Upper lobe of left lung (tissue), 6 donors: ENCODE measurements at regions not wholly inside any gene's neighbourhood (a gene's known extent, or its start where the extent isn't known, plus 50 kb on each side); places are given as distances from the start of the nearest gene placed in this dataset.
"Not testable (repeated sequence)": the region's sequence is repeated elsewhere in the genome, so short reads cannot be mapped to it uniquely, and the experiment has no call there.

ENCODE experiments used
- ATAC-seq, 2 donors: fragments of 200-7000 bp; cut with Tn5 transposase; one replicate each; pipeline ENCODE4 v1.9.1; 2022; ENCODE audit warnings: mild to moderate bottlenecking in 2 of 2, moderate library complexity in 2 of 2; ENCODE audit not compliant: low FRiP score in 2 of 2
- DNase-seq, 2 donors: peaks; one replicate each; pipeline ENCODE4 v3.0.0-alpha.2; 2019 to 2020
- H3K27ac ChIP-seq, 4 donors: fragments of 200-600 bp; sonication (generic); one replicate each; pipeline ENCODE4 v1.5.1; 2016 to 2019
- H3K27me3 ChIP-seq, 4 donors: fragments of 200-600 bp; sonication (generic); one replicate each; pipeline ENCODE4 v1.5.1; 2017 to 2019
- H3K36me3 ChIP-seq, 4 donors: fragments of 200-600 bp; sonication (generic); one replicate each; pipeline ENCODE4 v1.5.1; 2016 to 2019
- H3K4me1 ChIP-seq, 4 donors: fragments of 200-600 bp; sonication (generic); one replicate each; pipeline ENCODE4 v1.5.1; 2018 to 2019
- H3K4me3 ChIP-seq, 4 donors: fragments of 200-600 bp; sonication (generic); one replicate each; pipeline ENCODE4 v1.5.1; 2017 to 2019; ENCODE audit warnings: mild to moderate bottlenecking in 2 of 4, moderate library complexity in 1 of 4
- H3K9me3 ChIP-seq, 4 donors: fragments of 200-600 bp; sonication (generic); one replicate each; pipeline ENCODE4 v1.5.1; 2018 to 2019
- CTCF ChIP-seq, 6 experiments: fragments of 450-650 bp in 4 of 6; fragments of 200-600 bp in 2 of 6; sonication (generic) in 2 of 6; IDR thresholded peaks; one replicate each; pipeline ENCODE4 v1.5.1; 2016 to 2019; ENCODE audit warnings: antibody characterized with exemption in 6 of 6
- EP300 ChIP-seq, 4 donors: sonication (generic); formaldehyde crosslinking; IDR thresholded peaks; one replicate each; pipeline ENCODE4 v1.5.1; 2017; ENCODE audit warnings: antibody characterized with exemption in 4 of 4, control low read depth in 2 of 4
- POLR2A ChIP-seq, 4 donors: fragments of 450-650 bp; IDR thresholded peaks; one replicate each; pipeline ENCODE4 v1.5.1; 2016 to 2017; ENCODE audit warnings: antibody characterized with exemption in 4 of 4, mild to moderate bottlenecking in 2 of 4
- POLR2AphosphoS5 ChIP-seq, 2 donors: sonication (generic); formaldehyde crosslinking; IDR thresholded peaks; one replicate each; pipeline ENCODE4 v1.5.1; 2017; ENCODE audit warnings: antibody characterized with exemption in 2 of 2
- WGBS, 2 donors: methylation state at CpG; one replicate each; pipeline ENCODE4 v1.1.5; 2017 to 2018; 5-methylcytosine and 5-hydroxymethylcytosine counted together
- donor health status: DM: no; HTN: no; CAD: no; lungs with moderate emphysema.
- donor health status: DM: no; HTN: yes; CAD: no; lungs with severe emphysema.

- H3K27me3 ChIP-seq = no peaks in the 10 kb centered on the region
- TF ChIP-seq POLR2AphosphoS5 (IDR thresholded peaks at IDR 0.05) = no peak
- no peak for TF ChIP-seq CTCF (IDR thresholded peaks at IDR 0.05)
- no peak for TF ChIP-seq POLR2A (IDR thresholded peaks at IDR 0.05)
- no peak for TF ChIP-seq EP300 (IDR thresholded peaks at IDR 0.05)
- H3K4me3 ChIP-seq = no peak overlapping the region
- 87 to 94% methylated on average over 2 of the region's 2 CpGs for WGBS, 2 donors
- H3K27ac ChIP-seq = no peak overlapping the region
- ATAC-seq (no peak), DNase-seq (no peak)
- no peaks in the 10 kb centered on the region for H3K36me3 ChIP-seq
- peaks cover 0 to 5% (median 0%) of the 10 kb centered on the region in 4 donors for H3K9me3 ChIP-seq
- no peaks in the 10 kb centered on the region for H3K4me1 ChIP-seq
Observed at GRCh38 chr2:144983107-144983506, 463.2 kb upstream of the ZEB2 start.

GRCh38 chr2:144982481-144982880 lies 462.6 kb upstream of the ZEB2 start:
- H3K27ac ChIP-seq = no peak overlapping the region
- no peaks in the 10 kb centered on the region for H3K36me3 ChIP-seq
- WGBS, 2 donors = 90 to 96% methylated on average over 2 of the region's 2 CpGs
- peaks cover 0 to 5% (median 0%) of the 10 kb centered on the region in 4 donors for H3K9me3 ChIP-seq
- ATAC-seq = no peak
- no peak overlapping the region for H3K4me3 ChIP-seq
- TF ChIP-seq EP300 (IDR thresholded peaks at IDR 0.05) (no peak), CTCF (IDR thresholded peaks at IDR 0.05) (no peak), POLR2A (IDR thresholded peaks at IDR 0.05) (no peak), POLR2AphosphoS5 (IDR thresholded peaks at IDR 0.05) (no peak)
- no peak for DNase-seq
- H3K4me1 ChIP-seq = no peaks in the 10 kb centered on the region
- H3K27me3 ChIP-seq = no peaks in the 10 kb centered on the region

- no peaks in the 10 kb centered on the region for H3K9me3 ChIP-seq
- TF ChIP-seq POLR2A (IDR thresholded peaks at IDR 0.05) (no peak), CTCF (IDR thresholded peaks at IDR 0.05) (no peak), EP300 (IDR thresholded peaks at IDR 0.05) (no peak), POLR2AphosphoS5 (IDR thresholded peaks at IDR 0.05) (no peak)
- H3K27me3 ChIP-seq = no peaks in the 10 kb centered on the region
- ATAC-seq (no peak), DNase-seq (no peak)
- no peak overlapping the region for H3K4me3 ChIP-seq
- no peak overlapping the region for H3K27ac ChIP-seq
- 94% methylated on average over 3 of the region's 3 CpGs for WGBS, 2 donors
- no peaks in the 10 kb centered on the region for H3K36me3 ChIP-seq
- H3K4me1 ChIP-seq = no peaks in the 10 kb centered on the region
Observed at GRCh38 chr2:144975881-144976280, 456.0 kb upstream of the ZEB2 start.

- H3K27me3 ChIP-seq = no peaks in the 10 kb centered on the region
- H3K27ac ChIP-seq = no peak overlapping the region
- ATAC-seq (no peak), DNase-seq (no peak)
- H3K9me3 ChIP-seq = peaks cover 0 to 15% (median 5%) of the 10 kb centered on the region in 4 donors
- TF ChIP-seq POLR2AphosphoS5 (IDR thresholded peaks at IDR 0.05) (no peak), EP300 (IDR thresholded peaks at IDR 0.05) (no peak), CTCF (IDR thresholded peaks at IDR 0.05) (no peak), POLR2A (IDR thresholded peaks at IDR 0.05) (no peak)
- no peak overlapping the region for H3K4me3 ChIP-seq
- no peaks in the 10 kb centered on the region for H3K4me1 ChIP-seq
- H3K36me3 ChIP-seq = no peaks in the 10 kb centered on the region
- WGBS, 2 donors = 82 to 91% methylated on average over 3 of the region's 3 CpGs
Observed at GRCh38 chr2:144972676-144973075, 452.8 kb upstream of the ZEB2 start.

GRCh38 chr2:144971786-144972335 lies 451.9 kb upstream of the ZEB2 start:
- H3K27me3 ChIP-seq = no peaks in the 10 kb centered on the region
- no peak overlapping the region for H3K4me3 ChIP-seq
- TF ChIP-seq POLR2A (IDR thresholded peaks at IDR 0.05) = no peak
- no peak for TF ChIP-seq EP300 (IDR thresholded peaks at IDR 0.05)
- no peak for TF ChIP-seq CTCF (IDR thresholded peaks at IDR 0.05)
- no peak for TF ChIP-seq POLR2AphosphoS5 (IDR thresholded peaks at IDR 0.05)
- DNase-seq (no peak), ATAC-seq (no peak)
- H3K4me1 ChIP-seq = no peaks in the 10 kb centered on the region
- H3K27ac ChIP-seq = no peak overlapping the region
- H3K9me3 ChIP-seq = peaks cover 0 to 15% (median 5%) of the 10 kb centered on the region in 4 donors
- no peaks in the 10 kb centered on the region for H3K36me3 ChIP-seq
- WGBS, 2 donors = 68 to 71% methylated on average over 6 of the region's 6 CpGs

GRCh38 chr2:144970410-144970809 lies 450.5 kb upstream of the ZEB2 start:
- not testable (repeated sequence) for DNase-seq, ATAC-seq, H3K27me3 ChIP-seq, H3K27ac ChIP-seq, H3K4me3 ChIP-seq, H3K36me3 ChIP-seq, H3K4me1 ChIP-seq
- peaks cover 0 to 20% (median 6%) of the 10 kb centered on the region in 4 donors for H3K9me3 ChIP-seq
- 93 to 94% methylated on average over 1 of the region's 1 CpG for WGBS, 2 donors

- H3K4me1 ChIP-seq, H3K36me3 ChIP-seq, H3K4me3 ChIP-seq, DNase-seq, ATAC-seq, H3K27ac ChIP-seq, H3K27me3 ChIP-seq: not testable (repeated sequence)
- peaks cover 0 to 27% (median 8%) of the 10 kb centered on the region in 4 donors for H3K9me3 ChIP-seq
- 92 to 100% methylated on average over 1 of the region's 1 CpG for WGBS, 2 donors
Observed at GRCh38 chr2:144969564-144969963, 449.6 kb upstream of the ZEB2 start.
